Kidney (tissue), 13 donors: ENCODE measurements at regions not wholly inside any gene's neighbourhood (a gene's known extent, or its start where the extent isn't known, plus 50 kb on each side); places are given as distances from the start of the nearest gene placed in this dataset.

Experiments
- DNase-seq, 5 donors: peaks; one replicate each; pipeline ENCODE4 v3.0.0-alpha.2; 2013 to 2020
- FAIRE-seq: peaks from 2 replicates; lab custom pipeline; 2012; peaks lifted over from hg19 to GRCh38; lab: Jason Lieb, UNC
- H3K27ac ChIP-seq, 2 donors: one replicate each; pipeline ENCODE4 v1.7.0; 2013; ENCODE audit warnings: low read depth in 2 of 2, low read length in 2 of 2, inconsistent platforms in 1 of 2
- H3K27me3 ChIP-seq: one replicate; pipeline ENCODE4 v1.7.1; 2013; ENCODE audit warnings: low read length, inconsistent platforms; ENCODE audit not compliant: control insufficient read depth, insufficient read depth
- H3K36me3 ChIP-seq, 3 donors: one replicate each; pipeline versions ENCODE4 v1.7.0 to v1.7.1; 2013; ENCODE audit warnings: low read length in 3 of 3, control low read depth in 1 of 3, inconsistent platforms in 1 of 3; ENCODE audit not compliant: insufficient read depth in 3 of 3, control insufficient read depth in 2 of 3
- H3K4me1 ChIP-seq, 3 donors: one replicate each; pipeline versions ENCODE4 v1.7.0 to v1.7.1; 2013; ENCODE audit warnings: low read length in 3 of 3, inconsistent platforms in 1 of 3, low read depth in 1 of 3; ENCODE audit not compliant: control insufficient read depth in 2 of 3, insufficient read depth in 2 of 3
- H3K4me3 ChIP-seq, 3 donors: one replicate each; pipeline versions ENCODE4 v1.7.0 to v1.8.1; 2013; ENCODE audit warnings: low read length in 3 of 3, control low read depth in 1 of 3, inconsistent platforms in 1 of 3
- H3K9ac ChIP-seq, 3 donors: one replicate each; pipeline versions ENCODE4 v1.7.0 to v1.7.1; 2013; ENCODE audit warnings: low read length in 3 of 3, control low read depth in 1 of 3, inconsistent platforms in 1 of 3
- H3K9me3 ChIP-seq, 3 donors: one replicate each; pipeline versions ENCODE4 v1.7.0 to v1.7.1; 2013; ENCODE audit warnings: low read length in 3 of 3, control low read depth in 1 of 3, inconsistent platforms in 1 of 3; ENCODE audit not compliant: control insufficient read depth in 2 of 3, insufficient read depth in 1 of 3
- intact Hi-C: fragments of 100-400 bp; cut with DNase I; formaldehyde crosslinking; loops from one replicate; pipeline ENCODE4 v1.11.1; 2022
- TF ChIP-seq, protein P1 (sequence below): IDR thresholded peaks from 3 replicates; pipeline ENCODE4 v1.5.1; 2012; ENCODE audit warnings: mild to moderate bottlenecking, moderate library complexity, borderline replicate concordance; ENCODE audit not compliant: insufficient read depth; ENCODE audit errors: extremely low read depth
- donor health status: control.
- donor health status: control.
- donor health status: control.
- donor health status: control.
- donor health status: control.
- donor health status: DM: yes; HTN: yes; CAD: no.
- donor health status: Normal renal cell carcinoma (clear cell type).

- H3K36me3 ChIP-seq: no peaks in the 10 kb centered on the region
- no peak for DNase-seq
- H3K27me3 ChIP-seq: no peaks in the 10 kb centered on the region
- intact Hi-C loops: no loop called here
- no peak overlapping the region for H3K27ac ChIP-seq
- TF ChIP-seq, protein P1, sequence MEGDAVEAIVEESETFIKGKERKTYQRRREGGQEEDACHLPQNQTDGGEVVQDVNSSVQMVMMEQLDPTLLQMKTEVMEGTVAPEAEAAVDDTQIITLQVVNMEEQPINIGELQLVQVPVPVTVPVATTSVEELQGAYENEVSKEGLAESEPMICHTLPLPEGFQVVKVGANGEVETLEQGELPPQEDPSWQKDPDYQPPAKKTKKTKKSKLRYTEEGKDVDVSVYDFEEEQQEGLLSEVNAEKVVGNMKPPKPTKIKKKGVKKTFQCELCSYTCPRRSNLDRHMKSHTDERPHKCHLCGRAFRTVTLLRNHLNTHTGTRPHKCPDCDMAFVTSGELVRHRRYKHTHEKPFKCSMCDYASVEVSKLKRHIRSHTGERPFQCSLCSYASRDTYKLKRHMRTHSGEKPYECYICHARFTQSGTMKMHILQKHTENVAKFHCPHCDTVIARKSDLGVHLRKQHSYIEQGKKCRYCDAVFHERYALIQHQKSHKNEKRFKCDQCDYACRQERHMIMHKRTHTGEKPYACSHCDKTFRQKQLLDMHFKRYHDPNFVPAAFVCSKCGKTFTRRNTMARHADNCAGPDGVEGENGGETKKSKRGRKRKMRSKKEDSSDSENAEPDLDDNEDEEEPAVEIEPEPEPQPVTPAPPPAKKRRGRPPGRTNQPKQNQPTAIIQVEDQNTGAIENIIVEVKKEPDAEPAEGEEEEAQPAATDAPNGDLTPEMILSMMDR: no peak
- H3K4me3 ChIP-seq: no peak overlapping the region
- FAIRE-seq: no peak
- no peaks in the 10 kb centered on the region for H3K4me1 ChIP-seq
- H3K9ac ChIP-seq: no peak overlapping the region
- no peaks in the 10 kb centered on the region for H3K9me3 ChIP-seq
Measured at GRCh38 chr17:54780238-54780637, 120.4 kb upstream of the TOM1L1 start.

GRCh38 chr17:54781389-54781788 lies 119.3 kb upstream of the TOM1L1 start:
- Histone ChIP-seq H3K4me1 (no peaks in the 10 kb centered on the region), H3K27ac (no peak overlapping the region)

GRCh38 chr17:54784305-54784704 lies 116.3 kb upstream of the TOM1L1 start:
- Histone ChIP-seq H3K27me3 (no peaks in the 10 kb centered on the region), H3K27ac (no peak overlapping the region), H3K4me1 (no peaks in the 10 kb centered on the region), H3K36me3 (no peaks in the 10 kb centered on the region), H3K9ac (no peak overlapping the region), H3K9me3 (no peaks in the 10 kb centered on the region), H3K4me3 (no peak overlapping the region)
- no peak for FAIRE-seq
- TF ChIP-seq, protein P1: no peak
- DNase-seq: no peak
- intact Hi-C loops: no loop called here

More at GRCh38 chr17:54781389-54781788, 119.3 kb upstream of the TOM1L1 start:
- no peaks in the 10 kb centered on the region for H3K36me3 ChIP-seq
- no peak overlapping the region for H3K9ac ChIP-seq
- H3K4me3 ChIP-seq: no peak overlapping the region
- no peak for DNase-seq
- intact Hi-C loops: no loop called here
- H3K27me3 ChIP-seq: no peaks in the 10 kb centered on the region
- H3K9me3 ChIP-seq: no peaks in the 10 kb centered on the region
- FAIRE-seq: no peak
- TF ChIP-seq, protein P1: no peak

DNA sequence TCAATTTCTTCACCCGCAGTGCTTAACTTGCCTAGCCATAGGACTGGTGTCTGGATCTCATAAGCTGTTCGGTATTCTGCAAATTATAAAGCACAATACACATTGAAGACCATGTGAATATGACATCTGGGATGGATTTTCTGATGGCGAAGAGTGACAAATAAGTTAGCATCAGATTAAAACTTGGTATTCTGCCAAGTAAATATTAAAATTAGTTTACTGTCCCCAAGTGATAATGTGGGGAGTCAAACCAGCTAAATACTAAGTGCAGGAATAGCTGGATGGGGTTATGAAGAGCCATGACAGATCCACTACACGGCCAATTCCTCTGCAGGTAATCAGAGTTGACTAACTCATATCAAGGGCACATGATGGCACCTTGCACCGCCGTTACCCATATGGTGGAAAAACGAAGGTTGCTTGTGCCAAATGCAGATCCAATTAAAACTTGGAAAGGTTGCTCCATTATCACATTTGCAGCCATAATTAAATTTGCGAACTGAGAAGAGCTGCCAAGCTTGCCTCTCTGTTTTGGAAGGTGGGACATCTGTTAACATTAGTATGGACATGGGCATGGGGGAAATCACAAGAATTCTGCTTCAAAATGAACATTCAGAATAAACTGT lies 114.9 kb upstream of the TOM1L1 start:
- intact Hi-C loops: no loop called here
- FAIRE-seq (no peak), DNase-seq (no peak)
- H3K9ac ChIP-seq: no peak overlapping the region
- H3K4me1 ChIP-seq: no peaks in the 10 kb centered on the region
- TF ChIP-seq, protein P1: no peak
- H3K9me3 ChIP-seq: no peaks in the 10 kb centered on the region
- H3K27me3 ChIP-seq: no peaks in the 10 kb centered on the region
- H3K27ac ChIP-seq: no peak overlapping the region
- H3K36me3 ChIP-seq: no peaks in the 10 kb centered on the region
- no peak overlapping the region for H3K4me3 ChIP-seq
